Esophagus muscularis mucosa (tissue), 4 donors: ENCODE measurements at regions not wholly inside any gene's neighbourhood (a gene's known extent, or its start where the extent isn't known, plus 50 kb on each side); places are given as distances from the start of the nearest gene placed in this dataset.

Source experiments
- DNase-seq: peaks from one replicate; pipeline ENCODE4 v3.0.0-alpha.2; 2017; ENCODE audit errors: extremely low spot score
- H3K27ac ChIP-seq, 4 donors: fragments of 200-600 bp; sonication (generic); replicated peaks in 1 of 4; 1 replicate in 3 of 4; 2 replicates in 1 of 4; pipeline ENCODE4 v1.5.1; 2016 to 2019; ENCODE audit warnings: mild to moderate bottlenecking in 1 of 4
- H3K27me3 ChIP-seq, 4 donors: fragments of 200-600 bp; sonication (generic); one replicate each; pipeline versions ENCODE4 v1.5.1 to v1.6.0; 2016 to 2019
- H3K36me3 ChIP-seq, 4 donors: fragments of 200-600 bp; sonication (generic); one replicate each; pipeline ENCODE4 v1.5.1; 2016 to 2019
- H3K4me1 ChIP-seq, 4 donors: fragments of 200-600 bp; sonication (generic); one replicate each; pipeline ENCODE4 v1.5.1; 2016 to 2019
- H3K4me3 ChIP-seq, 4 donors: fragments of 200-600 bp; sonication (generic); 1 replicate in 2 of 4; 2 replicates in 2 of 4; pipeline ENCODE4 v1.5.1; 2016 to 2019; ENCODE audit warnings: mild to moderate bottlenecking in 4 of 4, moderate library complexity in 1 of 4
- H3K9me3 ChIP-seq, 4 donors: fragments of 200-600 bp; sonication (generic); 1 replicate in 3 of 4; 2 replicates in 1 of 4; pipeline ENCODE4 v1.5.1; 2016 to 2019
- CTCF ChIP-seq, 3 experiments: fragments of 200-600 bp in 2 of 3; fragments of 450-650 bp in 1 of 3; sonication (generic) in 2 of 3; IDR thresholded peaks; one replicate each; pipeline ENCODE4 v1.5.1; 2017 to 2019; ENCODE audit warnings: antibody characterized with exemption in 3 of 3, mild to moderate bottlenecking in 2 of 3, moderate library complexity in 1 of 3
- EP300 ChIP-seq: sonication (generic); formaldehyde crosslinking; IDR thresholded peaks from one replicate; pipeline ENCODE4 v1.6.1; 2017; ENCODE audit warnings: antibody characterized with exemption
- POLR2A ChIP-seq: fragments of 450-650 bp; IDR thresholded peaks from one replicate; pipeline ENCODE4 v1.6.1; 2017; ENCODE audit warnings: antibody characterized with exemption, moderate library complexity, mild to moderate bottlenecking, low read depth
- POLR2AphosphoS5 ChIP-seq, 2 donors: sonication (generic); formaldehyde crosslinking; IDR thresholded peaks; one replicate each; pipeline ENCODE4 v1.6.1; 2017; ENCODE audit warnings: antibody characterized with exemption in 2 of 2
- WGBS: methylation state at CpG from one replicate; pipeline ENCODE4 v1.1.5; 2018; 5-methylcytosine and 5-hydroxymethylcytosine counted together
- intact Hi-C: fragments of 100-400 bp; cut with DNase I; formaldehyde crosslinking; loops from one replicate; pipeline ENCODE4 v1.15.1; 2023

- no peak overlapping the region for H3K27ac ChIP-seq
- H3K36me3 ChIP-seq: no peaks in the 10 kb centered on the region
- H3K27me3 ChIP-seq: no peaks in the 10 kb centered on the region
- H3K4me3 ChIP-seq: no peak overlapping the region
- no peak for TF ChIP-seq EP300
- no peak for TF ChIP-seq POLR2AphosphoS5 (IDR thresholded peaks at IDR 0.05)
- TF ChIP-seq CTCF (IDR thresholded peaks at IDR 0.05): no peak
- no peak for TF ChIP-seq POLR2A
- intact Hi-C loops: no loop called here
- 73% methylated on average over 1 of the region's 1 CpG for WGBS
- no peaks in the 10 kb centered on the region for H3K4me1 ChIP-seq
- no peaks in the 10 kb centered on the region for H3K9me3 ChIP-seq
- DNase-seq: no peak
These were observed 168.4 kb upstream of the NHS start for GRCh38 chrX:17206584-17206983.

DNA sequence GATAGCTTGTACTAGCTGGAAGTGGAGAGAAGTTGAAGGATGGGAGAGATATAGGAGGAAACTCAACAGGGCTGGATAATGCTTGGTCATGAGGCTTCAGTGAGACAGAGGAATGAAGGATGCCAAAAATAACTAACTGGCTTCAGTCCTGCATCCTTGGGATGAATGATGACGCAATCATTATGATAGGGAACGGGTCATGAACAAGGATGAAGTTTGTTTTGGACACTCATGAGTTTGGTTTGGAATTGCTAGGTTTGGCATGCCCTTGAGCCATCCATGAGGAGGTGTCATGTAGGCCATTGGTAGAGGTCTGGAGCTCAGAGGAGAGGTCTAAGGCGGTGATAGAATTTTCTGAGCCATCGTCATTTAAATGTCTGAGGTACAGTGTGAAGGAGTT is 160.0 kb upstream of the NHS start:
- no peaks in the 10 kb centered on the region for H3K4me1 ChIP-seq
- 82% methylated on average over 4 of the region's 4 CpGs for WGBS
- H3K4me3 ChIP-seq: no peak overlapping the region
- TF ChIP-seq POLR2AphosphoS5 (IDR thresholded peaks at IDR 0.05) (no peak), EP300 (no peak), POLR2A (no peak), CTCF (IDR thresholded peaks at IDR 0.05) (no peak)
- H3K36me3 ChIP-seq: no peaks in the 10 kb centered on the region
- no peaks in the 10 kb centered on the region for H3K27me3 ChIP-seq
- intact Hi-C loops: no loop called here
- peaks cover 0 to 3% (median 0%) of the 10 kb centered on the region in 4 donors for H3K9me3 ChIP-seq
- no peak overlapping the region for H3K27ac ChIP-seq
- DNase-seq: no peak

DNA sequence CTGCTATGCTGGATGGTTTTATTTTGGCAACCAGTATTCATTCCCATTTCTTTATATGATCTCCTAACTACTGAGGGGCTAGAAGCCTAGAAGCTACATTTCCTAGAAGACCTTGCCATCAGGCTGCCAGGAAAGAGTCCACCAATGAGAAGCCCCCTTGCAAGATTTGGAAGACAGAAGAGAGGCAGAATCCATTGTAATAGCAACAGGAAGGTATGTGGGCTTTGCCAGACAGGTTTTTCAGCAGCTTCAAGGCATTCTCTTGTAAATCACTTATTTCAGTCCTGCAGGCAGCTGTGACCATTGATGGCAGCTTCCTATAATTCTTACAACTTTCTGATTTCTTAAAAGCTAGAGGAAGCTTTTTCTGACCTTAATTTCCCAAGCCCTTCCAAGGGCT is 148.3 kb upstream of the NHS start:
- Histone ChIP-seq H3K4me1 (no peaks in the 10 kb centered on the region), H3K4me3 (no peak overlapping the region), H3K36me3 (no peaks in the 10 kb centered on the region), H3K27me3 (no peaks in the 10 kb centered on the region), H3K27ac (no peak overlapping the region), H3K9me3 (no peaks in the 10 kb centered on the region)
- intact Hi-C loops: no loop called here
- DNase-seq: no peak
- TF ChIP-seq EP300: no peak
- no peak for TF ChIP-seq CTCF (IDR thresholded peaks at IDR 0.05)
- TF ChIP-seq POLR2AphosphoS5 (IDR thresholded peaks at IDR 0.05): no peak
- TF ChIP-seq POLR2A: no peak

GRCh38 chrX:17237146-17237545 is 137.9 kb upstream of the NHS start:
- intact Hi-C loops: no loop called here
- Histone ChIP-seq H3K4me3 (no peak overlapping the region), H3K9me3 (no peaks in the 10 kb centered on the region), H3K36me3 (no peaks in the 10 kb centered on the region), H3K27ac (no peak overlapping the region), H3K27me3 (no peaks in the 10 kb centered on the region), H3K4me1 (no peaks in the 10 kb centered on the region)
- no peak for DNase-seq
- WGBS: 95% methylated on average over 5 of the region's 5 CpGs
- TF ChIP-seq POLR2AphosphoS5 (IDR thresholded peaks at IDR 0.05) (no peak), EP300 (no peak), POLR2A (no peak), CTCF (IDR thresholded peaks at IDR 0.05) (no peak)

GRCh38 chrX:17242470-17242869 is 132.5 kb upstream of the NHS start:
- intact Hi-C loops: loop anchor here (2.0 to 5.0 kb wide), 3 partner anchors 130 to 448 kb away; no protein-coding TSS in a partner anchor
- 21% methylated on average over 5 of the region's 5 CpGs for WGBS
- Histone ChIP-seq H3K27me3 (no peaks in the 10 kb centered on the region), H3K36me3 (no peaks in the 10 kb centered on the region), H3K4me1 (no peaks in the 10 kb centered on the region), H3K27ac (no peak overlapping the region), H3K9me3 (no peaks in the 10 kb centered on the region), H3K4me3 (no peak overlapping the region)
- no peak for DNase-seq
- TF ChIP-seq CTCF (IDR thresholded peaks at IDR 0.05) (peak; percentile 69 to 75 (median 74)), EP300 (no peak), POLR2A (no peak), POLR2AphosphoS5 (IDR thresholded peaks at IDR 0.05) (no peak)
